ENCODE measurements at regions not wholly inside any gene's neighbourhood (a gene's known extent, or its start where the extent isn't known, plus 50 kb on each side); places are given as distances from the start of the nearest gene placed in this dataset.

DNA sequence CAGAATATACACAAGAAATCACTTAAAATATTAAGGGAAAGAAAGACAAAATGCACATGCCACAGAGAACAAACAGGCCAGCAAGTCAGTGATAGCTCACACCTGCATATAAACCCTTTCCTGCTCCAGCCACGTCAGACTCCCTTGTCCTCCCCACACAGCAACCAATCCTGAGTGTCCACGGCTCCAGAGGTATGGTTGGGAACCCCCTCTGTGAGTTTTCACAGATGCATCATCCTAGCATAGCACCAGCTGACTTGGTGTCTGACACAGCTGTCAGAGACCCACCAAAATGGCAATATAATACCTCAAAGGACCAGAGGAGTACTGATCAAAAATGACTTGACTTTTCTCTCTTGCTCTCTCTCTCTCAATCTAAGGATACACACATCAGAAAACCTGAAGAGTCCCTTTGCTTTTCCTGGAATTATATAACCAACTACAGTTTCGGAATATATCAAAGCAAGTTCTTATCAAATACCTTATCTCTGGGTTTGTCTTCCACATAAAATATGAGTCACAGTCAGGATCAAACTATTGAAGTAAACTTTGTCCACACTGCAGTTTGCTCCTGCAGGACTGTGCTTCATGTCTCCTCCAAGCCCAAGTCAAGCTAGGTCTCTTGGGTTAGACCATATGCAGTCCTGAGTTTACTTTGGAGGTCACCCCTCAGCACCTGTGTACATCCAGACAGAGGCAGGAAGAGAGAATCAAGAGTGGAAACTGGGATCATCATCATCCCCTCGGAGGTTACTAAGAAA, 187.1 kb upstream of the THBS1 start:
- TF ChIP-seq CTCF (IDR thresholded peaks at IDR 0.05; ENCODE audit: insufficient read depth, low read length, poor library complexity, severe bottlenecking): no peak
- no peak for TF ChIP-seq EZH2phosphoT487 (conservative IDR thresholded peaks at IDR 0.05; ENCODE audit: low read length)

Data from SU-DHL-6 (cell line).